ENCODE measurements at regions not wholly inside any gene's neighbourhood (a gene's known extent, or its start where the extent isn't known, plus 50 kb on each side); places are given as distances from the start of the nearest gene placed in this dataset.
A peak's percentile ranks its signal among the peaks of the same experiment; 100 is the strongest.
"Not testable (repeated sequence)": the region's sequence is repeated elsewhere in the genome, so short reads cannot be mapped to it uniquely, and the experiment has no call there.

- no peak for ATAC-seq (replicated peaks in 6 of 8)
- H3K27ac ChIP-seq = no peak overlapping the region
- in situ Hi-C loops (cut with MboI; ENCODE audit: low pct_unique_long_range_greater_than_20kb in 2 of 9, low sequenced_read_pairs in 9 of 9, unreplicated experiment in 9 of 9) = no loop called here
- no peaks in the 10 kb centered on the region for H3K4me1 ChIP-seq (replicated peaks in 1 of 2)
- no peak overlapping the region for H3K4me3 ChIP-seq
- 0 to 93% (median 69%) methylated on average over 1 to 4 of the region's 4 CpGs; no CpG with 5 or more reads in 1 of the 10 experiments for WGBS, 10 experiments
Observed at GRCh38 chr2:186949726-186950256, 100.8 kb upstream of the ZSWIM2 start.

DNA sequence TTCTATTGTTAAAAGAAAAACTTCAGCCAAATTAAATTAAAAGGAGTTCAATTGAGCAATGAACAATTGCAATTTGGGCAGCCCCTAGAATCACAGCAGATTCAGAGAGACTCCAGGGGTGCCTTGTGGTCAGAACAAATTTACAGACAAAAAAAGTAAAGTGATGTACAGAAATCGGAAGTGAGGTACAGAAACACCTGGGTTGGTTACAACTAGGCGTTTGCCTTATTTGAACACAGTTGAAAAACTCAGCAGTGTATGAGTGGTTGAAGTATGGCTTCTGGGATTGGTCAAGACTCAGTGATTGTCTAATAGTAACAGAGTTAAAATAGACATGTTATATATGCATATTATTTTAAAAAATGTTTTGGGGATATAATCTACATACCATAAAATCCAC, 98.5 kb upstream of the ZSWIM2 start:
- Histone ChIP-seq H3K4me3 (no peak overlapping the region), H3K4me1 (replicated peaks in 1 of 2) (no peaks in the 10 kb centered on the region), H3K27ac (no peak overlapping the region)
- in situ Hi-C loops (cut with MboI; ENCODE audit: low pct_unique_long_range_greater_than_20kb in 2 of 9, low sequenced_read_pairs in 9 of 9, unreplicated experiment in 9 of 9) = no loop called here
- ATAC-seq (replicated peaks in 6 of 8) = no peak
- WGBS, 10 experiments = 50 to 95% (median 88%) methylated on average over 1 to 2 of the region's 2 CpGs; no CpG with 5 or more reads in 2 of the 10 experiments

DNA sequence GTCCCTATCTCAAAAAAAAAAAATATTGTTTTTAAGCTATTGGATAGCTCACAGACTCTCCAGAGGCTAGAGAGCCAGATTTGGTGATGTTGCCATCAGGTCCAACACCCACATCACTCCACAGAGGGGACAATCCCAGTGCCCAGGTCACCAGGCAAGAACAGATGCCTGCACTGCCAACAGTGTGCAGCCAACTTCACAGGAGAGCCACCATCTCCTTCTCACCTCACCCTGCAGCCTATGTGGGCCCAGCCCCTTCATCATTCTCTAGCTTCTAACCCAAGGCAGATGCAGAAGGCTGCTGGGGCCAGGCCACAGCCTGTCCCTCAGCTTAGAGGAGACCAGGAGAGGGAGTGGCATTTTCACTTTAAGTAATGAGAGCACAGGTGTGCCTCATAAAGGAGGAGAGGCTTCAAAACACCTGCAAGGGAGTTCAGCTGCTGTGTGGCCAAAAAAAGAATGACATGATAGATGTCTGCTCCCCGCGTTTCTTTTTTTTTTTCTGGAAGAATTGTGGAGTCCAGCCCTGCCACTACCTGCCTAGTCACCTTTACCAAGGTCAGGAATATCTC, 98.0 kb upstream of the ZSWIM2 start:
- in situ Hi-C loops (cut with MboI; ENCODE audit: low pct_unique_long_range_greater_than_20kb in 2 of 9, low sequenced_read_pairs in 9 of 9, unreplicated experiment in 9 of 9) = no loop called here
- Histone ChIP-seq H3K27ac (no peak overlapping the region), H3K4me3 (no peak overlapping the region), H3K4me1 (replicated peaks in 1 of 2) (no peaks in the 10 kb centered on the region)
- no peak for ATAC-seq (replicated peaks in 6 of 8)
- WGBS, 10 experiments = 75 to 100% (median 90%) methylated on average over 2 of the region's 2 CpGs; no CpG with 5 or more reads in 5 of the 10 experiments

GRCh38 chr2:186941853-186942252, 92.9 kb upstream of the ZSWIM2 start:
- in situ Hi-C loops (cut with MboI; ENCODE audit: low pct_unique_long_range_greater_than_20kb in 2 of 9, low sequenced_read_pairs in 9 of 9, unreplicated experiment in 9 of 9) = no loop called here
- WGBS, 10 experiments = 0 to 60% (median 20%) methylated on average over 1 of the region's 1 CpG; no CpG with 5 or more reads in 3 of the 10 experiments
- ATAC-seq (replicated peaks in 6 of 8) = no peak

DNA sequence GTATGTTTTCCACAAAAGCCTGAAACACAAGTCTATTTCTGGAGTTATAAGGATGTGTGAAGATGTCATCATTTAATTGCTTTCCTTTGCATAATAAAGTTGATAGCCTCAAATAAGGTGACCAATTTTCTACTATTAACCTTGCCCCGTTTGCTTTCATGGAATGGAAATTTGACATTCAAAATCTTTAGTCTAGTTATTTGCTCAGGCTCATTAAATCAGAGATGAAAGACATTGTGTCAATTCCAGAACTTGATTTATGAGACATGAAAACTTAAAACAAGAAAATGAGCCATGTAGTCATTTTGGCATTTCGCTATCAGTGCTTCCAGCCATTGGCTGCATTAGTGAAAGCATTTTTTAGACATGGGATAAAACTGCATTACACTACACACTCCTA, 91.5 kb upstream of the ZSWIM2 start:
- Histone ChIP-seq H3K4me3 (no peak overlapping the region), H3K4me1 (replicated peaks in 1 of 2) (no peaks in the 10 kb centered on the region), H3K27ac (no peak overlapping the region)
- peak in 1 of 8 experiments; percentile 19 for ATAC-seq (replicated peaks in 6 of 8)
- in situ Hi-C loops (cut with MboI; ENCODE audit: low pct_unique_long_range_greater_than_20kb in 2 of 9, low sequenced_read_pairs in 9 of 9, unreplicated experiment in 9 of 9) = no loop called here
- 0 to 100% (median 50%) methylated on average over 1 to 2 of the region's 2 CpGs; no CpG with 5 or more reads in 1 of the 10 experiments for WGBS, 10 experiments

More at GRCh38 chr2:186941853-186942252, 92.9 kb upstream of the ZSWIM2 start:
- H3K27ac ChIP-seq = no peak overlapping the region
- no peaks in the 10 kb centered on the region for H3K4me1 ChIP-seq (replicated peaks in 1 of 2)
- no peak overlapping the region for H3K4me3 ChIP-seq

DNA sequence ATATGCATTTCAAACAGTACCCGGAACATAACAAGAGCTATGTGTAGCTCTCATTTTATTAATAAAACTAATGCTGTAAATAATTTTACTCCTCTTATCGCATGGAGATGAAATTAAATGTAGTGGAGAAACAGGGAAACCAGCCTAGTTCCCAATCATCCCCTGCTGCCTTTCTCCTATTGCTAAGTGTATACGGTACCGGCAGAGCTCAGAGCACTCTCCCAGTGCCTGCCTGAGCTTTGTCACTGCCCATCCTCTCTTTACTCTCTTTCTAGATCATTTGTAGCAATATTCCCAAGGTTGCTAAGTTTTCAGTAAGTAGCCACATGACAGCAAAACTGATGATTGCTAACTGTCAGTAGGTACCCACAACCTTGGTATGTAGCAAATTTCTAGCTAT, 85.5 kb upstream of the ZSWIM2 start:
- Histone ChIP-seq H3K4me3 (no peak overlapping the region), H3K27ac (no peak overlapping the region), H3K4me1 (replicated peaks in 1 of 2) (no peaks in the 10 kb centered on the region)
- no peak for ATAC-seq (replicated peaks in 6 of 8)
- in situ Hi-C loops (cut with MboI; ENCODE audit: low pct_unique_long_range_greater_than_20kb in 2 of 9, low sequenced_read_pairs in 9 of 9, unreplicated experiment in 9 of 9) = no loop called here
- WGBS, 10 experiments = 36 to 96% (median 75%) methylated on average over 2 to 4 of the region's 4 CpGs; no CpG with 5 or more reads in 3 of the 10 experiments

GRCh38 chr2:186927867-186928191, 78.9 kb upstream of the ZSWIM2 start:
- ATAC-seq (replicated peaks in 6 of 8) = no peak
- Histone ChIP-seq H3K4me3 (no peak overlapping the region), H3K27ac (no peak overlapping the region), H3K4me1 (replicated peaks in 1 of 2) (no peaks in the 10 kb centered on the region)
- in situ Hi-C loops (cut with MboI; ENCODE audit: low pct_unique_long_range_greater_than_20kb in 2 of 9, low sequenced_read_pairs in 9 of 9, unreplicated experiment in 9 of 9) = no loop called here

GRCh38 chr2:186927185-186927866, 78.4 kb upstream of the ZSWIM2 start:
- no peak for ATAC-seq (replicated peaks in 6 of 8)
- Histone ChIP-seq H3K4me1 (replicated peaks in 1 of 2) (no peaks in the 10 kb centered on the region), H3K4me3 (no peak overlapping the region), H3K27ac (no peak overlapping the region)
- 89 to 100% (median 96%) methylated on average over 2 to 4 of the region's 4 CpGs; no CpG with 5 or more reads in 2 of the 10 experiments for WGBS, 10 experiments
- in situ Hi-C loops (cut with MboI; ENCODE audit: low pct_unique_long_range_greater_than_20kb in 2 of 9, low sequenced_read_pairs in 9 of 9, unreplicated experiment in 9 of 9) = no loop called here

GRCh38 chr2:186925514-186925913, 76.5 kb upstream of the ZSWIM2 start:
- Histone ChIP-seq H3K4me1 (replicated peaks in 1 of 2) (no peaks in the 10 kb centered on the region), H3K27ac (no peak overlapping the region), H3K4me3 (no peak overlapping the region)
- in situ Hi-C loops (cut with MboI; ENCODE audit: low pct_unique_long_range_greater_than_20kb in 2 of 9, low sequenced_read_pairs in 9 of 9, unreplicated experiment in 9 of 9) = no loop called here
- ATAC-seq (replicated peaks in 6 of 8) = no peak
- WGBS, 10 experiments = 0 to 89% (median 50%) methylated on average over 1 of the region's 1 CpG; no CpG with 5 or more reads in 3 of the 10 experiments

- WGBS, 10 experiments = 80 to 100% (median 87%) methylated on average over 1 to 3 of the region's 3 CpGs; no CpG with 5 or more reads in 6 of the 10 experiments
- H3K27ac ChIP-seq; H3K4me1 ChIP-seq (replicated peaks in 1 of 2); H3K4me3 ChIP-seq: not testable (repeated sequence)
- in situ Hi-C loops (cut with MboI; ENCODE audit: low pct_unique_long_range_greater_than_20kb in 2 of 9, low sequenced_read_pairs in 9 of 9, unreplicated experiment in 9 of 9) = loop anchor here in 1 of 9 experiments (25.0 kb wide), 1 partner anchor 515 kb away; the partner anchor contains the start of gene CALCRL
- ATAC-seq (replicated peaks in 6 of 8) = peak in 1 of 8 experiments; percentile 79
Observed at GRCh38 chr2:186922316-186922715, 73.3 kb upstream of the ZSWIM2 start.

GRCh38 chr2:186919296-186919695, 70.3 kb upstream of the ZSWIM2 start:
- H3K27ac ChIP-seq = no peak overlapping the region
- H3K4me3 ChIP-seq = no peak overlapping the region
- WGBS, 10 experiments = 0 to 80% (median 60%) methylated on average over 1 to 2 of the region's 2 CpGs; no CpG with 5 or more reads in 1 of the 10 experiments
- in situ Hi-C loops (cut with MboI; ENCODE audit: low pct_unique_long_range_greater_than_20kb in 2 of 9, low sequenced_read_pairs in 9 of 9, unreplicated experiment in 9 of 9) = loop anchor here in 1 of 9 experiments (25.0 kb wide), 1 partner anchor 518 kb away; the partner anchor contains the start of gene CALCRL
- H3K4me1 ChIP-seq (replicated peaks in 1 of 2) = no peaks in the 10 kb centered on the region
- peak in 5 of 8 experiments; percentile 36 to 97 (median 66) for ATAC-seq (replicated peaks in 6 of 8)

DNA sequence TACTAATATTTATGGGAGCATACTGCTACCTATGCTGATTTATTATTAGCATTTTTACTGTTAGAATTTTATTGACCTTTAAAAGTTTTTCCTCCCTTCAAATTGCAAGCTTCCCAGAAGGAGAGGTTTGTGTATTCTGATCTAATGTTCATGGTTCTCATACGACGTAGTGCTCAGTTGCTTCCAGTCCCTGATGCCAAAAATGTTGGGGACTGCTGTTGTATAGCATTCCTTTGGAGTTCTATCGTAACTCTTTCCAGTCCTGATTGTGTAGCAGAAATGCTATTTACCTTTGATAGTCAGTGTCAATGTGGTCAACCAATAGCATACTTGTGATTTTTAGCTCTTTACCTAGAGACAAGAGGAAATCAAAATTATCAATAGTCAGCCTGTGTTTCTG, 69.5 kb upstream of the ZSWIM2 start:
- 4 to 94% (median 53%) methylated on average over 2 to 3 of the region's 3 CpGs; no CpG with 5 or more reads in 2 of the 10 experiments for WGBS, 10 experiments
- Histone ChIP-seq H3K4me1 (replicated peaks in 1 of 2) (no peaks in the 10 kb centered on the region), H3K4me3 (no peak overlapping the region), H3K27ac (no peak overlapping the region)
- in situ Hi-C loops (cut with MboI; ENCODE audit: low pct_unique_long_range_greater_than_20kb in 2 of 9, low sequenced_read_pairs in 9 of 9, unreplicated experiment in 9 of 9) = loop anchor here in 1 of 9 experiments (25.0 kb wide), 1 partner anchor 519 kb away; the partner anchor contains the start of gene CALCRL
- ATAC-seq (replicated peaks in 6 of 8) = peak in 1 of 8 experiments; percentile 36

DNA sequence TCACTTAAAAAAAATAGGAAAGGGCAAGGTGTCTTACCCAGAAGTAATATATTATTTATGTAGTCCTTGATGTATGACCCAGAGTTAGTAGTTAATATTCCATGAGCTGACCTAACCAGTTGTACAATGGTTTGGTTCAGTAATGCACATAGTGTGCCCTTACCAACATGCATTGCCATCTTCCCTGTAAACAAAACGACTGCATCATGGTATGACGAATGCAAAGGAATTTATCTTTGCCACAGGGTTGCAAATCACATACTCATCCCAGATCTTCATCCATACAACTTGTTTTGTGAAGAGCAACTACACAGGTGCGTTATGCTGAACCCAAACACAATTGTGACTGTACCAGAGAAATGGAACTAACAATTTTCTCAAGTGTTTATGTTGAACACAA, 68.9 kb upstream of the ZSWIM2 start:
- in situ Hi-C loops (cut with MboI; ENCODE audit: low pct_unique_long_range_greater_than_20kb in 2 of 9, low sequenced_read_pairs in 9 of 9, unreplicated experiment in 9 of 9) = loop anchor here in 1 of 9 experiments (25.0 kb wide), 1 partner anchor 519 kb away; the partner anchor contains the start of gene CALCRL
- no peaks in the 10 kb centered on the region for H3K4me1 ChIP-seq (replicated peaks in 1 of 2)
- no peak overlapping the region for H3K27ac ChIP-seq
- WGBS, 10 experiments = 27 to 100% (median 71%) methylated on average over 1 to 3 of the region's 3 CpGs; no CpG with 5 or more reads in 1 of the 10 experiments
- ATAC-seq (replicated peaks in 6 of 8) = no peak
- no peak overlapping the region for H3K4me3 ChIP-seq

All from motor neuron (in vitro differentiated cells).